Kidney (tissue), 13 donors: ENCODE measurements at regions not wholly inside any gene's neighbourhood (a gene's known extent, or its start where the extent isn't known, plus 50 kb on each side); places are given as distances from the start of the nearest gene placed in this dataset.
"Not testable (repeated sequence)": the region's sequence is repeated elsewhere in the genome, so short reads cannot be mapped to it uniquely, and the experiment has no call there.

Experiments
- DNase-seq, 5 donors: peaks; one replicate each; pipeline ENCODE4 v3.0.0-alpha.2; 2013 to 2020
- FAIRE-seq: peaks from 2 replicates; lab custom pipeline; 2012; peaks lifted over from hg19 to GRCh38; lab: Jason Lieb, UNC
- H3K27ac ChIP-seq, 2 donors: one replicate each; pipeline ENCODE4 v1.7.0; 2013; ENCODE audit warnings: low read depth in 2 of 2, low read length in 2 of 2, inconsistent platforms in 1 of 2
- H3K27me3 ChIP-seq: one replicate; pipeline ENCODE4 v1.7.1; 2013; ENCODE audit warnings: low read length, inconsistent platforms; ENCODE audit not compliant: control insufficient read depth, insufficient read depth
- H3K36me3 ChIP-seq, 3 donors: one replicate each; pipeline versions ENCODE4 v1.7.0 to v1.7.1; 2013; ENCODE audit warnings: low read length in 3 of 3, control low read depth in 1 of 3, inconsistent platforms in 1 of 3; ENCODE audit not compliant: insufficient read depth in 3 of 3, control insufficient read depth in 2 of 3
- H3K4me1 ChIP-seq, 3 donors: one replicate each; pipeline versions ENCODE4 v1.7.0 to v1.7.1; 2013; ENCODE audit warnings: low read length in 3 of 3, inconsistent platforms in 1 of 3, low read depth in 1 of 3; ENCODE audit not compliant: control insufficient read depth in 2 of 3, insufficient read depth in 2 of 3
- H3K4me3 ChIP-seq, 3 donors: one replicate each; pipeline versions ENCODE4 v1.7.0 to v1.8.1; 2013; ENCODE audit warnings: low read length in 3 of 3, control low read depth in 1 of 3, inconsistent platforms in 1 of 3
- H3K9ac ChIP-seq, 3 donors: one replicate each; pipeline versions ENCODE4 v1.7.0 to v1.7.1; 2013; ENCODE audit warnings: low read length in 3 of 3, control low read depth in 1 of 3, inconsistent platforms in 1 of 3
- H3K9me3 ChIP-seq, 3 donors: one replicate each; pipeline versions ENCODE4 v1.7.0 to v1.7.1; 2013; ENCODE audit warnings: low read length in 3 of 3, control low read depth in 1 of 3, inconsistent platforms in 1 of 3; ENCODE audit not compliant: control insufficient read depth in 2 of 3, insufficient read depth in 1 of 3
- intact Hi-C: fragments of 100-400 bp; cut with DNase I; formaldehyde crosslinking; loops from one replicate; pipeline ENCODE4 v1.11.1; 2022
- TF ChIP-seq, protein P1 (sequence below): IDR thresholded peaks from 3 replicates; pipeline ENCODE4 v1.5.1; 2012; ENCODE audit warnings: mild to moderate bottlenecking, moderate library complexity, borderline replicate concordance; ENCODE audit not compliant: insufficient read depth; ENCODE audit errors: extremely low read depth
- donor health status: control.
- donor health status: control.
- donor health status: control.
- donor health status: control.
- donor health status: control.
- donor health status: DM: yes; HTN: yes; CAD: no.
- donor health status: Normal renal cell carcinoma (clear cell type).

DNA sequence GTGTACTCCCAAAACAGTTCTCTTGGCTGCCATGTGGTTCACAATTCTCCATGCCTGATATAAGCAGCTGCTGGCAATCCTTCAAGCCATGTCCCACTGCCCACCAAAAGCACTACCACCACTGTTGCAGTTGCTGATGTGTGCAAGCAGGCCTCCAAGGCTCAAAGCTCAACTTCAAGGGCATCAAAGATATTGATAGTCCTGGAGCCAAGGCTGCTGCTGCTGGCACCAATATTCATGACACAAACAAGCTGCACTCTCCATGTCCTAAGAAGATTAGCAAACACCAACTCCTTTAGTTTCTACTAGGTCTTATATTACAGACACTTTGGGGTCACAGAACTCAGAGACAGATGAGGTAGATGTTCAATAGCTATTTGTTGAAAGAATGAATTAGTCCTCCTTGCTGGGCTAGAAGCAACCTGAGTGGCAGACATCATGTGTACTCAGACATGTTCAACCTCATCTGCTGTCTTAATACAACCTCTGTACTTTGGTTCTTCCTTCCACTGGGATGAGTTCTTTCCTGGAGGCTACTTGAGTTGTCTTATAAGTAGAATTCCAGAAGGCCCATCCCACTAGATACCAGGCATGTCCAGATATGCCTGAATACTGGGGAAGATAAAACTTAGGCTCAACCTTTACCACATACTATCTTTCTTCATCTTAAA lies 104.5 kb upstream of the UGP2 start:
- FAIRE-seq (no peak), DNase-seq (no peak)
- Histone ChIP-seq H3K27me3 (no peaks in the 10 kb centered on the region), H3K9me3 (no peaks in the 10 kb centered on the region), H3K4me3 (no peak overlapping the region), H3K9ac (no peak overlapping the region), H3K27ac (no peak overlapping the region), H3K4me1 (no peaks in the 10 kb centered on the region), H3K36me3 (no peaks in the 10 kb centered on the region)
- TF ChIP-seq, protein P1, sequence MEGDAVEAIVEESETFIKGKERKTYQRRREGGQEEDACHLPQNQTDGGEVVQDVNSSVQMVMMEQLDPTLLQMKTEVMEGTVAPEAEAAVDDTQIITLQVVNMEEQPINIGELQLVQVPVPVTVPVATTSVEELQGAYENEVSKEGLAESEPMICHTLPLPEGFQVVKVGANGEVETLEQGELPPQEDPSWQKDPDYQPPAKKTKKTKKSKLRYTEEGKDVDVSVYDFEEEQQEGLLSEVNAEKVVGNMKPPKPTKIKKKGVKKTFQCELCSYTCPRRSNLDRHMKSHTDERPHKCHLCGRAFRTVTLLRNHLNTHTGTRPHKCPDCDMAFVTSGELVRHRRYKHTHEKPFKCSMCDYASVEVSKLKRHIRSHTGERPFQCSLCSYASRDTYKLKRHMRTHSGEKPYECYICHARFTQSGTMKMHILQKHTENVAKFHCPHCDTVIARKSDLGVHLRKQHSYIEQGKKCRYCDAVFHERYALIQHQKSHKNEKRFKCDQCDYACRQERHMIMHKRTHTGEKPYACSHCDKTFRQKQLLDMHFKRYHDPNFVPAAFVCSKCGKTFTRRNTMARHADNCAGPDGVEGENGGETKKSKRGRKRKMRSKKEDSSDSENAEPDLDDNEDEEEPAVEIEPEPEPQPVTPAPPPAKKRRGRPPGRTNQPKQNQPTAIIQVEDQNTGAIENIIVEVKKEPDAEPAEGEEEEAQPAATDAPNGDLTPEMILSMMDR: no peak
- intact Hi-C loops: no loop called here

DNA sequence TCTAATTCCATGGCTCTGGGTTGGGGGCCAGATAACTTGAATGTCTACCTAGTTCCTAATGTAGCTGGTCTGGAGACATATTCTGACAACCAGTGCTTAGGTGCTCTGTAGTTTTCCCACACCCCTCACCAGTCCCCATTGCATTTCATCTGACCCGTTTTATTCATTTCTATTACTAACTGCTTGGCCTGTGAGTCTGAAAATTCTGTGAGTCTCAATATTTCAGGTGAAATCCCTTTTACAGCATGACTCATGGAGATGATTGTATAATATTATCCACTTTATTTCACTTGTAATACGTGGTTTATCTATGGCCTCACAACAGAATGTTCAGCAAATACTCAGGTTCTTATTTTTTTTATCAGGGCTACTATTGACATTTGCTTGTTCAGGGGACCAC lies 103.7 kb upstream of the UGP2 start:
- no peaks in the 10 kb centered on the region for H3K27me3 ChIP-seq
- H3K27ac ChIP-seq: no peak overlapping the region
- no peaks in the 10 kb centered on the region for H3K9me3 ChIP-seq
- H3K36me3 ChIP-seq: no peaks in the 10 kb centered on the region
- FAIRE-seq (no peak), DNase-seq (no peak)
- no peak overlapping the region for H3K4me3 ChIP-seq
- H3K4me1 ChIP-seq: no peaks in the 10 kb centered on the region
- H3K9ac ChIP-seq: no peak overlapping the region
- intact Hi-C loops: no loop called here
- TF ChIP-seq, protein P1: no peak

DNA sequence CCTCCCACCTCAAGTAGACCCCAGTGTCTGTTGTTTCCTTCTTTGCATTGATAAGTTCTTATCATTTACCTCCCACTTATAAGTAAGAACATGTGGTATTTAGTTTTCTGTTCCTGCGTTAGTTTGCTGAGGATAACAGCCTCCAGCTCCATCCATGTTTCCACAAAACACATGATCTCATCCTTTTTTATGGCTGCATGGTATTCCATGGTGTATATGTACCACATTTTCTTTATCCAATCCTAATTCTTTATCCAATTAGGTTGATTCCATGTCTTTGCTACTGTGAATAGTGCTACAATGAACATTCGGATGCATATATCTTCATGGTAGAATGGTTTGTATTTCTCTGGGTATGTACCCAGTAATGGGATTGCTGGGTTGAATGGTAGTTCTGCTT lies 102.5 kb upstream of the UGP2 start:
- DNase-seq, FAIRE-seq, H3K9me3 ChIP-seq, H3K36me3 ChIP-seq, H3K4me1 ChIP-seq, H3K27me3 ChIP-seq, H3K9ac ChIP-seq, H3K4me3 ChIP-seq, H3K27ac ChIP-seq, intact Hi-C loops: not testable (repeated sequence)

DNA sequence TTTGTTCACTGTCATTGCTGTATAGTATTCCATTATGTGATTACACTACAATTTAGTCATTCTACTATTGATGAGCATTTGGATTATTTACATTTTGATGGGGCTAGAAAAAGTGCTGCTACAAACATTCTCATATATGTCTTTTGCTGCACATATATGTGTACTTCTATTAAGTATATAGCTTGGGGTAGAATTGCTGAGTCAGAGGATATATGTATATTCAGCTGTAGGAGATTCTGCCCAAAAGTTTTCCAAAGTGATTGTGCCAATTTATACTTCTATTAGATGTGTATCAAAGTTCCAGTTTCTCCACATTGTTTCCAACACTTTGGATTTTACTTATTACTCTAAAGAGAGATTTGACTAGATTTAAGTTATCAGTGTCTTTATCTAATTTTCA lies 101.7 kb upstream of the UGP2 start:
- no peak for DNase-seq
- no peak for FAIRE-seq
- TF ChIP-seq, protein P1: no peak

More for the DNA sequence above, 101.7 kb upstream of the UGP2 start:
- intact Hi-C loops: no loop called here
- H3K36me3 ChIP-seq: no peaks in the 10 kb centered on the region
- H3K27me3 ChIP-seq: no peaks in the 10 kb centered on the region
- no peak overlapping the region for H3K27ac ChIP-seq
- H3K9ac ChIP-seq: no peak overlapping the region
- H3K4me3 ChIP-seq: no peak overlapping the region
- H3K9me3 ChIP-seq: no peaks in the 10 kb centered on the region
- H3K4me1 ChIP-seq: no peaks in the 10 kb centered on the region
